Adrenal gland (tissue), 9 donors: ENCODE measurements at regions not wholly inside any gene's neighbourhood (a gene's known extent, or its start where the extent isn't known, plus 50 kb on each side); places are given as distances from the start of the nearest gene placed in this dataset.

ENCODE experiments used
- DNase-seq, 7 donors: peaks; one replicate each; pipeline ENCODE4 v3.0.0-alpha.2; 2019 to 2020
- H3K27ac ChIP-seq, 5 donors: fragments of 200-600 bp; sonication (generic) in 4 of 5; 1 replicate in 3 of 5; 2 replicates in 2 of 5; pipeline versions ENCODE4 v1.5.1 to v1.8.0; 2016 to 2020; ENCODE audit warnings: mild to moderate bottlenecking in 1 of 5
- H3K27me3 ChIP-seq: fragments of 200-600 bp; 2 replicates; pipeline ENCODE4 v1.8.0; 2021
- H3K36me3 ChIP-seq, 2 donors: fragments of 200-600 bp; replicated peaks in 1 of 2; 1 replicate in 1 of 2; 2 replicates in 1 of 2; pipeline versions ENCODE4 v1.5.1 to v1.8.0; 2018 to 2022
- H3K4me1 ChIP-seq, 2 donors: fragments of 200-600 bp; replicated peaks in 1 of 2; 1 replicate in 1 of 2; 2 replicates in 1 of 2; pipeline versions ENCODE4 v1.5.1 to v1.8.0; 2018 to 2021
- H3K4me3 ChIP-seq, 4 donors: fragments of 200-600 bp; sonication (generic) in 3 of 4; one replicate each; pipeline ENCODE4 v1.5.1; 2016 to 2018
- H3K9me3 ChIP-seq, 3 donors: fragments of 200-600 bp; sonication (generic) in 1 of 3; replicated peaks in 1 of 3; 1 replicate in 2 of 3; 2 replicates in 1 of 3; pipeline versions ENCODE4 v1.5.1 to v1.8.0; 2016 to 2021
- CTCF ChIP-seq, 6 experiments: fragments of 450-650 bp in 4 of 6; fragments of 200-600 bp in 2 of 6; sonication (generic) in 1 of 6; IDR thresholded peaks; 1 replicate in 5 of 6; 2 replicates in 1 of 6; pipeline versions ENCODE4 v1.5.1 to v1.8.0; 2016 to 2021; ENCODE audit warnings: antibody characterized with exemption in 6 of 6, mild to moderate bottlenecking in 2 of 6, moderate library complexity in 1 of 6
- POLR2A ChIP-seq, 2 donors: fragments of 450-650 bp; IDR thresholded peaks; one replicate each; pipeline ENCODE4 v1.6.1; 2017; ENCODE audit warnings: antibody characterized with exemption in 2 of 2, mild to moderate bottlenecking in 2 of 2, moderate library complexity in 1 of 2
- WGBS, 4 donors: extraction: QIAGEN DNeasy Blood & Tissue Kit in 2 of 4; methylation state at CpG; one replicate each; pipeline versions ENCODE4 v1.1.5 to v1.1.7; 2013 to 2017; 5-methylcytosine and 5-hydroxymethylcytosine counted together
- intact Hi-C, 2 donors: fragments of 100-400 bp; cut with DNase I; formaldehyde crosslinking; loops; one replicate each; pipeline versions ENCODE4 v1.14.1 to v1.15.0; 2022 to 2023
- donor health status: healthy with polysubstance abuse.
- donor health status: Bipolar disorder and iron deficiency.
- donor health status: DM: yes; HTN: yes; CAD: no.
- donor health status: DM: no; HTN: no; CAD: no.
- donor health status: DM: no; HTN: no; CAD: no.

GRCh38 chr5:73328640-73329039 lies 119.9 kb downstream of the FOXD1 start:
- WGBS, 4 donors = 76 to 94% (median 91%) methylated on average over 1 of the region's 1 CpG
- intact Hi-C loops = no loop called here

GRCh38 chr5:73327908-73328455 lies 120.6 kb downstream of the FOXD1 start:
- TF ChIP-seq POLR2A (IDR thresholded peaks at IDR 0.05) (no peak), CTCF (IDR thresholded peaks at IDR 0.05) (no peak)

More at GRCh38 chr5:73328640-73329039, 119.9 kb downstream of the FOXD1 start:
- Histone ChIP-seq H3K4me3 (no peak overlapping the region), H3K27me3 (peaks cover 7% of the 10 kb centered on the region), H3K27ac (no peak overlapping the region), H3K4me1 (no peaks in the 10 kb centered on the region), H3K9me3 (peaks cover 0 to 5% (median 0%) of the 10 kb centered on the region in 3 donors), H3K36me3 (no peaks in the 10 kb centered on the region)
- DNase-seq = no peak
- TF ChIP-seq CTCF (IDR thresholded peaks at IDR 0.05) (no peak), POLR2A (IDR thresholded peaks at IDR 0.05) (no peak)

DNA sequence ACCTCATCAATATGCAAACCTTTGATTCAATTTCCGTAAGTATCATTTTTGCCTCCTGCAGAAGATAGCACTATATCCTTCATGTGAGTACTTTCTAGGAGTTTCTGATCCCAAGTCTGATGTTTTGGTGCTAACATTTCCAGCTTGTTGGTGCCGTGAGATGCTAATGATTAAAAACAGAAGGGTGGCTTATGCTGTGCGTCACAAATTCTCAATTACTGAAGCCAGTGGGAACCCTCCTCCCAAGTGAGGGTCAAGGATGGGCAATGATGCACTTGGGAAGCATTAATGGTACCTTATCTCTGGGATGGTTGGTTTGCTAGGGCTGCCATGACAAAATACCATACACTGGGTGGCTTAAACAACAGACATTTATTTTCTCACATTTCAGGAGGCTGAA lies 123.0 kb downstream of the FOXD1 start:
- DNase-seq = no peak
- WGBS, 4 donors = 60 to 92% (median 82%) methylated on average over 3 of the region's 3 CpGs
- Histone ChIP-seq H3K4me3 (no peak overlapping the region), H3K27me3 (peaks cover 11% of the 10 kb centered on the region), H3K27ac (no peak overlapping the region), H3K4me1 (no peaks in the 10 kb centered on the region), H3K9me3 (no peaks in the 10 kb centered on the region), H3K36me3 (no peaks in the 10 kb centered on the region)
- TF ChIP-seq CTCF (IDR thresholded peaks at IDR 0.05) (no peak), POLR2A (IDR thresholded peaks at IDR 0.05) (no peak)
- intact Hi-C loops = no loop called here

More at GRCh38 chr5:73327908-73328455, 120.6 kb downstream of the FOXD1 start:
- DNase-seq = no peak
- Histone ChIP-seq H3K27me3 (peaks cover 3% of the 10 kb centered on the region), H3K36me3 (no peaks in the 10 kb centered on the region), H3K9me3 (peaks cover 0 to 5% (median 0%) of the 10 kb centered on the region in 3 donors), H3K27ac (no peak overlapping the region), H3K4me3 (no peak overlapping the region), H3K4me1 (no peaks in the 10 kb centered on the region)
- WGBS, 4 donors = 73 to 88% (median 85%) methylated on average over 2 of the region's 2 CpGs
- intact Hi-C loops = no loop called here

DNA sequence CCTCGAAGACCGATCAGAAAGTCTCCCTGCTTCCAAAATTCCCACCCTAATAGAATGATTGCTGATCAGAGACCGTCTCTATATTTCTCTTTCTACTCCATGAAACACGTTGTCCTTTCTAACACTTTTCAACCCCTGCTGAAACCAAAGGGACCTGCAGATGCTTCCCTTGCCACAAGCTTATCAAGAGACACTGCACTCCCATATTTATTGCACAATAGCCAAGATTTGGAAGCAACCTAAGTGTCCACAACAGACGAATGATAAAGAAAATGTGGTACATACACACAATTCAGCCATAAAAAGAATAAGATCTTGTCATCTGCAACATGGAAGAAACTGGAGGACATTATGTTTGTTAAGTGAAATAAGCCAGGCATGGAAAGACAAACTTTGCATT lies 125.1 kb downstream of the FOXD1 start:
- 61 to 70% (median 65%) methylated on average over 5 of the region's 5 CpGs for WGBS, 4 donors
- Histone ChIP-seq H3K9me3 (no peaks in the 10 kb centered on the region), H3K4me3 (no peak overlapping the region), H3K27ac (no peak overlapping the region), H3K27me3 (peaks cover 17% of the 10 kb centered on the region), H3K36me3 (no peaks in the 10 kb centered on the region), H3K4me1 (no peaks in the 10 kb centered on the region)
- no peak for DNase-seq
- no peak for TF ChIP-seq CTCF (IDR thresholded peaks at IDR 0.05)
- TF ChIP-seq POLR2A (IDR thresholded peaks at IDR 0.05) = no peak
- intact Hi-C loops = no loop called here
